Amniotic epithelial cell (primary cell): ENCODE measurements at regions not wholly inside any gene's neighbourhood (a gene's known extent, or its start where the extent isn't known, plus 50 kb on each side); places are given as distances from the start of the nearest gene placed in this dataset.

Experiments used
- DNase-seq: peaks from one replicate; pipeline ENCODE4 v3.0.0-alpha.2; 2010; ENCODE audit warnings: low read depth

- DNase-seq = peak; percentile 94
These were observed 71.6 kb upstream of the GAREM1 start for GRCh38 chr18:32542221-32542798.

DNA sequence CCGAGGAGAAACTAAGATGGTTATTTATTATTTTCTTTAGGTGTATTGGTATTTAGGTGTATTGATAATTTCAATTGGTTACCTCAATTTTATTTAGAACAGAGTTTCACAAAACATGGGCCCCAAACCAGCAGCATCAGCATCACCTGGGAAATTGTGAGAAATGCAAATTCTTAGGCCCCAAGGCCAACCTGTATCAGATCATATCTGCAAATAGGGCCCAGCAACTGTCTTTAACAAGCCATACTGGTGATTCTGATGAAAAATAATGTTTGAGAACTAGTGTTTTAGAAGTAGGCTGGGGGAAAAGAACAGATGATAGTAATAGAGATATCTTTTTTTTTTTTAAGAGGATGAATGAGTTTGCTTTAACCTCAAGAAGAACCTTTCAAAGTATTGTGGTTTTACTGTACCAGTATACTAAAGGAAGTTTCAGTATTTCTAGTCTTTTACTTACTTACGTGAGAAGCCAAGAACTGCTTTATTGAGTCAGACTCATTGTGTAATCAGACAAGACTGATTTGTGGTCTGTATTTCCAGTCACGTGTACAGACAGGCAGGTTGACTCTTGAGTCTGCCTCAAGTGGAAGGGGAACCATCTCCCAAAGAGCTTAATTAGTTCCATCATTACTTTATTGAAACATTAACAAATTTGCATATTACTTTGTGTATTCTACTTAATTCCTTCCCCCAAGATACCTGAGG is 60.4 kb upstream of the GAREM1 start:
- peak; percentile 97 for DNase-seq

DNA sequence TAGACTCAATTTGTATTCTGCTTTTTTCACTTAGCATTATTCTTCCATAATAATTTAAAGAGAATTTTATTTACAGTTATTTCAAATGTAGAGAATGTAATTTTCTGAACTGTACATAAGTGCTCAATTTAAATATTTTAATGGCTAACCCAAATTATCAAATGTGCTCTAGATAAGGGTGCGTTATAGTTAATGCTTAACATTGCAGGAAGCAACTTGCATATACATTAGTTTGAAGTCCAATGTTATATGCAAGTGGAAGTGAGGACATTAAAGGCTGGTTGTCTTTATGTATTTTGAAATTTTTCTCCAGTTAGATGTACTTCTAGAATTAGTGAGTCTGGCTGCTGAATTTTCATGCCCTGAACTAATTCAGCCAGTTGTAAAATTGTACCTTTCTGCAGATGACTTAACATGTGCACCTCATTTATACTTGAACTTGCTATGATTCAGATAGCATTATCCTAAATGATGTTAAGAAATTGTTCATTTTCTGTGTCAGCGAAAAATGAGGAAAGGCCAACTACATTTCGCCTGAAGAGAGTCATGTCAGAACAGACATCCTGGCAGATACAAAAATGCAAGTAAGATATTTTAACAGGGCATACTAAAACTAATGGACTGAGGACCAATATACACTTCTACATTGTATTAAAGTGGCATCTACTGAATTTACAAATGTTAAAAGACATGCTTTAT is 59.2 kb upstream of the GAREM1 start:
- DNase-seq = no peak

DNA sequence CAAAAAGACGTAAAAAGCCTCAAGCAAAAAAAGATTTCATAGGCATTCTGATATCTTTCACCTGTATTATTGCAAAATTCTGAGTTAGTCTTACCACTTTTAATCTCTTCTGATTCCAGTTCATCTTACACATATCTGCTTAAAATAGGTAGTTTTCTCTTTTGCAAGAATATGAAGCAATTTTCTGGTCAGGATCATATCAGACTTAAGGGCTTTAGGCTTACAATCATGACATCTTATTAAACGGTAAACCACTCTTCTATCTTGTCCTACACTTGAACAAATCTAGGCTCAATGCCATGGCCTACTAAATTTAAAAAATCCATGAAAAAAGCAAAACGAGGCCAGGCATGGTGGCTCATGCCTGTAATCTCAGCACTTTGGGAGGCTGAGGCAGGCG is 50.1 kb upstream of the GAREM1 start:
- peak; percentile 79 for DNase-seq
